ENCODE measurements at regions not wholly inside any gene's neighbourhood (a gene's known extent, or its start where the extent isn't known, plus 50 kb on each side); places are given as distances from the start of the nearest gene placed in this dataset.

DNA sequence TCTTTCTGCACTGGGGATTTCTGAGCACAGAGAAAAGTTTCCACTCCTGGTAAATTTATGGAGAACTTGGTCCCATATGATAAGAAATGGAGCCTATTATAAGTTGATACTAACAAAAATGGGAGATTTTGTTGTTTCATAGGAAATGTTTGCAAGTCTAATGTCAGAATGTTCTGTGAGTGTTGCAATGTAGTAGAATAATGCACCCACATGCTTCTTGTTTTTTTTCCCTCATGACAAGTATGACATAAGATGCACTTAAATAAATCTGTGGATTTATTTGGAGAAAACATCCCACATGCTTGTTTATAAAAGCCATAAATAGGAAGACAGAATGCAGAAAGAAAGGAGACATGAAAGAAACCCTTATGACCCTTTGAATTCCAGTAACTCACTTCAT is 50.8 kb upstream of the KCNJ6 start:
- no peak for TF ChIP-seq POLR2A (IDR thresholded peaks at IDR 0.05)
- TF ChIP-seq, protein P1, sequence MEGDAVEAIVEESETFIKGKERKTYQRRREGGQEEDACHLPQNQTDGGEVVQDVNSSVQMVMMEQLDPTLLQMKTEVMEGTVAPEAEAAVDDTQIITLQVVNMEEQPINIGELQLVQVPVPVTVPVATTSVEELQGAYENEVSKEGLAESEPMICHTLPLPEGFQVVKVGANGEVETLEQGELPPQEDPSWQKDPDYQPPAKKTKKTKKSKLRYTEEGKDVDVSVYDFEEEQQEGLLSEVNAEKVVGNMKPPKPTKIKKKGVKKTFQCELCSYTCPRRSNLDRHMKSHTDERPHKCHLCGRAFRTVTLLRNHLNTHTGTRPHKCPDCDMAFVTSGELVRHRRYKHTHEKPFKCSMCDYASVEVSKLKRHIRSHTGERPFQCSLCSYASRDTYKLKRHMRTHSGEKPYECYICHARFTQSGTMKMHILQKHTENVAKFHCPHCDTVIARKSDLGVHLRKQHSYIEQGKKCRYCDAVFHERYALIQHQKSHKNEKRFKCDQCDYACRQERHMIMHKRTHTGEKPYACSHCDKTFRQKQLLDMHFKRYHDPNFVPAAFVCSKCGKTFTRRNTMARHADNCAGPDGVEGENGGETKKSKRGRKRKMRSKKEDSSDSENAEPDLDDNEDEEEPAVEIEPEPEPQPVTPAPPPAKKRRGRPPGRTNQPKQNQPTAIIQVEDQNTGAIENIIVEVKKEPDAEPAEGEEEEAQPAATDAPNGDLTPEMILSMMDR (IDR thresholded peaks at IDR 0.05), result no peak

Measured in stomach (tissue), 4 donors.